ENCODE measurements at regions not wholly inside any gene's neighbourhood (a gene's known extent, or its start where the extent isn't known, plus 50 kb on each side); places are given as distances from the start of the nearest gene placed in this dataset.

DNA sequence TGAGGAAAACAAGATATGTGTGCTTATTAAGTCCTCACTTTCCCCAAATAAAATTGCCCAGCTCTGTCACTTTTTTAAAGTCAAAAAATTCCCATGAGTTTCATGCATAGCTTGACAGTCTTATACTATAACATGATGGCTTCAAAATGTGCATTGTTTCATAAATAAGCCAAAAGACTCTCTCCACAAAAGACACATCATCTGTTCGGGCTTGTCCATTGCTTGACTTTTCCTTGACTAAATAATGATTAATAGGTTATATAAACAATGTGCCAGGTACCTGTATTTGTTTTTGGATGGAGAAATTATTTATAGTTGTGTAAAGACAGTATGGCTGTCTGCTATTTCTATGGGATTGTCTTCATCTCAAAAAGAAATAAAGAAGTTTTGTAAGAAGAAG, 329.2 kb upstream of the KLF3 start:
- TF ChIP-seq, protein P1, sequence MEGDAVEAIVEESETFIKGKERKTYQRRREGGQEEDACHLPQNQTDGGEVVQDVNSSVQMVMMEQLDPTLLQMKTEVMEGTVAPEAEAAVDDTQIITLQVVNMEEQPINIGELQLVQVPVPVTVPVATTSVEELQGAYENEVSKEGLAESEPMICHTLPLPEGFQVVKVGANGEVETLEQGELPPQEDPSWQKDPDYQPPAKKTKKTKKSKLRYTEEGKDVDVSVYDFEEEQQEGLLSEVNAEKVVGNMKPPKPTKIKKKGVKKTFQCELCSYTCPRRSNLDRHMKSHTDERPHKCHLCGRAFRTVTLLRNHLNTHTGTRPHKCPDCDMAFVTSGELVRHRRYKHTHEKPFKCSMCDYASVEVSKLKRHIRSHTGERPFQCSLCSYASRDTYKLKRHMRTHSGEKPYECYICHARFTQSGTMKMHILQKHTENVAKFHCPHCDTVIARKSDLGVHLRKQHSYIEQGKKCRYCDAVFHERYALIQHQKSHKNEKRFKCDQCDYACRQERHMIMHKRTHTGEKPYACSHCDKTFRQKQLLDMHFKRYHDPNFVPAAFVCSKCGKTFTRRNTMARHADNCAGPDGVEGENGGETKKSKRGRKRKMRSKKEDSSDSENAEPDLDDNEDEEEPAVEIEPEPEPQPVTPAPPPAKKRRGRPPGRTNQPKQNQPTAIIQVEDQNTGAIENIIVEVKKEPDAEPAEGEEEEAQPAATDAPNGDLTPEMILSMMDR (conservative IDR thresholded peaks at IDR 0.05; ENCODE audit: low read depth, low read length), result no peak
- TF ChIP-seq EZH2 (IDR thresholded peaks at IDR 0.05; ENCODE audit: borderline replicate concordance, low read depth, low read length, poor library complexity, severe bottlenecking), result no peak

Data from A673 (cell line).